ENCODE measurements at regions not wholly inside any gene's neighbourhood (a gene's known extent, or its start where the extent isn't known, plus 50 kb on each side); places are given as distances from the start of the nearest gene placed in this dataset.

- peak in 1 of 4 donors; percentile 34 for TF ChIP-seq CTCF (IDR thresholded peaks at IDR 0.05)
- no peak for TF ChIP-seq POLR2A (IDR thresholded peaks at IDR 0.05)
These were observed 150.5 kb downstream of the CYP26A1 start for GRCh38 chr10:93224005-93224779.
